ENCODE measurements at regions not wholly inside any gene's neighbourhood (a gene's known extent, or its start where the extent isn't known, plus 50 kb on each side); places are given as distances from the start of the nearest gene placed in this dataset.

DNA sequence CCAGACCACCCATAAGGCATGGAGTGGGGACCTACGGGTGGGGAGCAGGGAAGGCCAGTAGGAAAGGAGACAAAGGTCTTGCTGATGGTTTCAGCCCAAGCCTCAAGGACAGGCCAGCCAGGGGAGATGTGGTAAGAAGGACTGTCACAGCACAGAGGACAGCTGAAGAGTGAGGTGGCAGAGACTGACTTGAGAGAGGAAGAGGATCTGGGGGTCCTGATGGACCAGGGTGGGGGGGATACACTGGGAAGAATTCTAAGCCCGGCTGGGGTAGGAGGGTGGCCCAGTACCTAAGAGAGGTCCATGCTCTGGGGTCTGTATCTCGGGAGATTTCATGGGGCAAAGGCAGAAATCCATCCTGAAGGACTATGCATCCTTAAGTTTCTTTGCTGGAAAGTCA, 66.1 kb upstream of the THY1 start:
- DNase-seq: no peak

DNA sequence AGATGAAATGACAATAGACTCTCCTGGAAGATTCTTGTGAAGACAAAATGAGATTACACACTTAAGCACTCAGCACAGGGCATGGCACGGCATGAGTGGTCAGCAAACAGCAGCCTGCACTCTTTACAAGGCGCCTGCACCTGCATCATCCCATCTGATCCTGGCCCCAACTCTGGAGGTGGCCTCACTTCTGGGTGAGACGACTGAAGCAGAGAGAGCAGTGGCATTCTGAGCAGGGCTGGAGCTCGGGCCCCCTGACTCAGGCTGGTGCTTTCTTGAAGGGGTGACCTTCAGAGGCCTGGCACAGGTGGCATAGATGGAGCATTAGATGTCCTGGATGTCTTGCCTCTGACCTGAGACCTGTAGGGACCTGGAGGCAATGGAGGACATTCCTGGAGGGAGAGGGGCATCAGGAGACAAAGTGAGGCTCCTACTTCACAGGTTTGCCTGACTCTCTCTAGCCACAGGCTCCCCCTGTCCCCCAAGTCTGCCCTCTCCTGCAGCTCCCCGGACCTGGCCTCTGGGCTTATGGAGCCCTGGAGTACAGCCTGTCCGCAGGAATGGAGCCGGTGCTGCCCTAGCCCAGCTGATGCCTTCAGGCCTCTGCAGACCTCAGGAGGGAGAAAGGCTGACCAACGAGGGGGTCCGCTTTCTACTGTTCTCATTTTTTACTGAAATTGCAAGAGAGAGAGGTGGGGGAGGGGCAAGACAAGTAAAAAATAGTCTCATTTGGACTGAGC, 65.5 kb upstream of the THY1 start:
- no peak for DNase-seq

DNA sequence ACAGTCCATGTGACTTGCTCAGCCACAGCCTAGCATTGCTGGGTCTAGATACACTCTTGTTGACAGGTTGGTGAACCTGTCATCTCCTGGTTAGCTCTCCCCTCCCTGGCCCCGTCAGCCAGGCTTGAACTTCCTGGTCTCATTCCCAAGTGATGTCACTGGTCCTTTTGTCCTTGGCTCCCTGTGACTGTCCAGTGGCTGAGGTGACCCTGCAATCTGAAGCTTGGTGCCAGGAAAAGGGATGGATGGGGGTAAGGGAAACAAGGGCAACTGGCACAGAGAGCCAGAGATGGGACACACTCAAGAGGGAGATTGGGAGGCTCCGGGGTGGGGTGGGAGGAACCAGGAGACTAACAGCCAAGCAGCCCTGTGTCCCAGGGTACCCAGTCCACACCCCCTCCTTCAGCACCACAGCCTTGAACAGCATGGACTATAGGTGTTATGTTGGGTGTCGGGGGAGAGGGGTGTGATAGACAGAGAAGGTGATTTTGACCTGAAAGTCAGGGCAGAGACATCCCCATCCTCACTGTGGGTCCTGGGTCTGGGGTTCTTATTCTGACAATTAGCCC, 63.8 kb upstream of the THY1 start:
- DNase-seq: no peak

DNA sequence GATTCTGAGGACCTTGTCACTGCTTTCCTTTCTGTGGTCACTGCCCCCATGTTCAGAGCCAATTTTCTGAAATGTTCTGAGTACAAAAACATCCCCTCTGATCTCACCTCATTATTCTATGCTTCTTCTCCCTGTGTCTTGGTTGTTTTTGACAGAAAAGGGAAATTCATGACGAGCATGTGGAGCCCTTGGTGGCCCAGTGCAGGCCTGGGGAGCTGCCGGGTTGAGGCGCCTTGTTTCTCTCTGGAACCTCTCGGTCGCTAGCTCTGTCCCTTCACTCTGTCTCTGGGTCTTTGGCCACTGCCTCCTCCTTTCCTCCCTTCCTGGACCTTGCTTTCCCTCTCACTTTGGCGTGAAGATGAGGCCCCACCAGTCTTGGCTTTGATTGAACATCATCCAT, 63.0 kb upstream of the THY1 start:
- DNase-seq: no peak

DNA sequence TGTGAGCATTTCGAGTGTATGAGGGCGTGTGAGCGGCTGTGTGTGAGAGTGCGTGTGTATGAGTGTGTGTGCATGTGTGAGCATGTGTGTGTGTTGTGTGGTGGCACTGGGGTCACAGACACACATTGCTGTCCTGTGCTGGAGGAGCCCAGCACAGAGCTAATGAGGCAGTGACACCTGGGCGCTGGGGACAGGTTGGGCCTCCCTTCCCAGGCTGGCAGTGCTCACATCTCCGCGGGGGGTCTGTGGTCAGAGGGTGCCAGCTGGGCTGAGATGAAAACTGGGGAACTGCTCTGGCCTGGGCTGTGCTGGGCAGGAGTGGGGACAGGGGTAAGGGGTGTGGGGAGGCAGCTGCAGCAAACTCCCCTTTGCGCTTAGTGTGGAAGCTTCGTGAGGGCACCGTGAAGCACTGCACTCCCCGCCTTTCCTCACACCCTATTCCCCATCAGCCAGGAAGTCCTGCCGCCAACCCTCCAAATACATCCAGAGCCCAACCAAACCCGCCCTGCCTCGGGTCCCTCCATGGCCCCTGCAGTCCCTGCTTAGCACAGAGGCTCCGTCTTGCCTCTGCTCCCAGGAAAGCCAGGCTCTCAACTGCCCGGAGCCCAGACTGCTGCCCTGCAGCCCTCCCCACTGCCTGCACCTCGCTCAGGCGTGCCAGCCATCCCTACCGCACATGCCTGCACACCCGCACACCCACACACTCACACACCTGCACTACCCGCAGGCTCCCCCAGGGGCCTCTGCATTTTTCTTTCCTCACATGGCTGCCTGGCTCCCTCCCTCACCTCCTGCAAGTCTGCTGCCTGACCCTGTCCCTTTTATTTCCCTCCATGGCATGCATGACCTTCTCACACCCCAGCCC, 62.0 kb upstream of the THY1 start:
- no peak for DNase-seq

DNA sequence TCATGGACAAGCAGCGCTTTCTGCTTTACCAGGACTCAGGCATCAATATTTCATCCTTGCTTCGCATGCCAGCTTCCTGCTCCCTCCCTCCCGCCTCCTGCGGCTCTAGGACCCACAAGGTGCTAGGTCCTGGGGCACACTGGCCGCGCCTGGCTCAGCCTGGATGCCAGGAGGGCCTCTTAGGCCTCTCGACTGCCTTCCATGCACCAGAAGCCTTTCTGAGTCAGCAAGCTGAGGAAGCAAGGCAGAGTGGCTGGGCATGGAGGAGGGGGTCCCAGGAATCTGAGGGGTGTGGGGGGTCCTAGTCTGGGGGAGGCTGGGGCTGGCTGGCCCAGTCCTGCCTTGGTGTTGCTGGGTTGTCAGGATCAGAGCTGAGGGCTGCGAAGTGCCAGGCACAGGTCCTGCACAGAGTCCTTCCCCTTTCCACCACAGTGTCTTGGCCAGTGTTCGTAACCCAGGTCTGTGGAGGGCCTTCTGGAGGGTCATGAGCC, 61.0 kb upstream of the THY1 start:
- DNase-seq: no peak

DNA sequence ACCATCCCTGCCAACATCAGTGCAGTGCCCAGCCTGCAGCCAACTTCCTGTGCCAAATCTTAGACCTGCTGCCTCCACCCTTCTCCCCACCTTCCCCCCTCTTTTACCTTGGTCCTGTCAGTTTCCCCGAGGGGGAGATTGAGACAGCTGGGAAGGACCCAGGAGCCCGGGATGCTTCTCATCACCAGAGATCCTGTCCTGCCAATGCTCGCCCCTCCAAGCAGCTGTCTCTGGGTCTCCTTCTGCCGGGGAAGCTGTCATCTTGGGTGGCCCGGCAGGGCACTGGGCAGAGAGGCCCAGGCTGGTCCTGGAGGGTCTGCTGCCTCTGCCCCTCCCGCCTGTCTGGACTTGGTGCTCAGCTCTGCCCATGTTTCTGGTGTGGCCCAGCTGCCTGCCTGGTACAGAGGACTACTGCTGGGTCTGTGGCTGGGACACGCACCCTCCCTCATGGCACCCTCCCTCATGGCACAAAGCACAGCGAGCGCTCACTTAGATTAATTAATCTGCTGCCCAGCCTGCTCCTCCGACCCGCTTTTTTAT, 60.4 kb upstream of the THY1 start:
- DNase-seq: no peak

DNA sequence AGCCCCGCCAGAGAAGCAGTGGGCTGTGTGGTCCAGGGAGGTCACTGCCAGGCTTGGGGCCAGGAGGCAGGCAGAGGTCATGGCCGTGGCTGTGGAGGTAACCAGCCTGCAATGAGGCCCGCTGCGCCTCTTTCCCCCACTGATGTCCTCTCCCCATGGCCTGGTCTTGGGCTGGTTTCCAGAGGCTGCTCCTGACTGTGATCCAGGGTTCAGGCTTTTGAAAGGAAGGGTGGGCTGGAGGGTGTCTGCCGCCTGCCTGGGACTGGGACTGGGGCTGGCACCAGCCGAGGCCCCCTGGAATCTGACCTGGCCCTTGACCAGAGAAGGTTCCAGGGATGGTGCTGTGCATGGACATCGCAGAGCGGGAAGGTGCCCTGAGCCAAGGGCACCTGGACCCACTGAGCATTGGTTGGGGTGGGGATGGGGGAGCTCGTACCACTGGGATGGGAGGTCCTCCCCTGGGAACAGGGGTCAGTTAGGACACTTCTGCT, 59.6 kb upstream of the THY1 start:
- no peak for DNase-seq

DNA sequence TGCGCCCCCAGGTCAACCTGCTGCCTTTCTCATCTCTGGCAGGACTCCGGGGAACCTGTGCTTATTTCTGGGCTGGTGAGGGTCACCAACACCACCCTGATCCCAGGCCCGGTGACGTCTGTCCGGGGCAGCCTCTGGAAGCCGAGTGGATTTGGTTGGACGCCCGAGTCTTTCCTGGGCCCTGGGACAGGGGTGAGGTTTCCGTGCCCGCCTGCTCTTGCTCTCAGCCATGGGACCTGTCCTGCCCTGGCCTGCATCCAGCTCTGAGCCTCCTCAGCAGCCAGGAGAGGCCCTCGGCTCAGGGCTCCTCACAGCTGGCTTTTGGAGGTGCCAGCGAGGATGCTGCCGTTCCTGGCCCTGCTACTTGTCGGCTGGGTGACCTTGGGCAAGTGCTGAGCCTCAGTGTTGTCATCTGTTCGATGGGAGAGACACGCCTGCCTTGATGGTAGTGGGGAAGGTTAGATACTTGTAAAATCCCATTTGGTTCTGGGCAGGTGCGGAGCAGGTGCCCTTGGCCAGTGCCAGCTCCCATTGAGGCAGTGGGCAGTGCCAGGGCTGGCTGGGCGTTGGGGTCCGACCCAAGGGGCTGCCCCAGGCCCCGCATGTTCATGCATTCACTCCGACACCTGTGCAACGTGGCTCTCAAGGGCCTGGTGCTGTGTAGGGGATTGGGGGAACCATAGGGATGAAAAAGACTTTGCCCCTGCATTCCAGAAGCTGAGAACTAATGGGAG, 58.9 kb upstream of the THY1 start:
- DNase-seq: no peak

DNA sequence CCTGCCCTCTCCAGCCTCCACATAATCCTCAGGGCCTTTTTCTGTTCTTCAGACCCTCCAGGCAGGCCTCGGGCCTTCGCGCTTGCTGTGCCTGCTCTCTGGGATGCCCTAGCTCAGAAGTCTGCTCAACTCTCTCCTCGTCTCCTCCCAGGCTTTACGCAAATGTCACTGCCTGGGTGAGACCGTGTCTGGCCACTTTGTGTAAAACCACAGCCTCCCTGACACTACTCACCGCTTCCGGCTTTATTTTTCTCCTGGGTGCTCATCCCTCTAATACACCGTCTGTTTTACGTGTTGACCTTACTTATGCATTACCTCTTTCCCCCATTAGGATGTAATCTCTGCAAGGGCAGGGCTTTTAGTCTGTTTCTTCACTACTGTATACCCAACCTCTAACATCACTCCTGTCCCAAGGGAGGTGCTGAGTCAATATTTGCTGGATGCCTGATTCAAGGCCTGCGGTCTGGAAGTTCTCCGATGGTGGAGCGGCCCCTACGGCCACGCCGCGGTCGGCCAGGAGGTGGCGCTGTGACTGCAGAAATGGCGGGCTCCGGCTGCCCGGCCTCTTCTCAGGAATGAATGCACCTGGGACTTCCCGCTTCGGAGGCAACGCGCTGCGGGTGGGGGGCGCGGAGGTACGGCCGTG, 58.2 kb upstream of the THY1 start:
- peak; percentile 89 for DNase-seq

DNA sequence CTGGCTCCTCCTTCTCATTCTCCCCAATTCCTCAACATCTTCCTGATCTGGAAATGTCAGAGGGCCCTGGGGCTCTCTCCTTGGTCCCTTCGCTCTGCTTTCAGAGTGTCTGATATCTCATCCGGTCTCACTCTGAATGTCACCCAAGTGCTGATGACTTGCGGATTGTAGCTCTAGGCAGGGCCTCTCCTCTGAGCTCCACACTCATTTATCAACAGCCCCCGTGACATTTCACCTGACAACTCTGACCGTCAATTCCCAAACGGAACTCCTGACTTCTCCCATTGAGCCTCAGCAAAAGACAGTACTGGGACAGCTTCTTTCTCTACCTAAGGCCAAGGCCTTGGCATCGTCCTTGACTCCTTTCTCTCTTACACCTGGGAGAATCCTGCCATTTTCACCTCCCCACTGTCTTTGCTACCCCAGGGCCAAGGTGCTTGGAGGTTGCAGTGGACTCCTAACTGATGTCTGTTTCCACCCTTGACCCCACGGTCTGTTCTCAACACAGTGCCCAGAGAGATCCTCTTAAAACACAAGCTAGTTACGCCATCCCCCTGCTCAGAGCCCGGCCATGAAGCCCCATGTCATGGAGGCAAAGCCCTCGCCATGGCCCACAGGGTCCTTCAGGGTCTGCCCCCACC, 57.5 kb upstream of the THY1 start:
- DNase-seq: no peak

DNA sequence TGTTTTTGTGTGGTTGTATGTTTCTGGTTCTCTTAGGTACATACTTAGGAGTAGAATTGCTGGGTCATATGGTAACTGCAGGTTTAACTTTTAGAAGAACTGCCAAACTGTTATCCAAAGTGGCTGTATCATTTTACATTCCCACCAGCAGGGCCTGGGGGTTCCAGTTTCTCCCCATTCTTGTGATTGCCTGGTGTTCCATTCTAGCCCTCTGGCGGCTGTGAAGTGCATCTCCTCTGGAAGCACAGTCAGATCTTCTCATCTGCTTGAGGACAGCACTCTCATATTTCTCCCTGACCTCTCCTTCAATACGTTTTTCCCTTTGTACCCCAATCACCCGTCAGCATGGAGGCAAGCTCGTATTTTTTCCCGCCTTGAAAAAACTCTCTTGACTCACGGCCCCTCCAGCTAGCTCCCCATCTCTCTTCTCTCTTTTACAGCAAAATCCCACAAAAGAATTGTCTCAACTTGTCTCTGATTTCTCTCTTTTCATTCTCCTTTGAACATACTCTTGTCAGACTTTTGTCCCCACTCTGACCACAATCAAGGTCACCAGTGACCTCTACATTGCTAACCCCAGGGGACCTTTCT, 56.8 kb upstream of the THY1 start:
- DNase-seq: no peak

DNA sequence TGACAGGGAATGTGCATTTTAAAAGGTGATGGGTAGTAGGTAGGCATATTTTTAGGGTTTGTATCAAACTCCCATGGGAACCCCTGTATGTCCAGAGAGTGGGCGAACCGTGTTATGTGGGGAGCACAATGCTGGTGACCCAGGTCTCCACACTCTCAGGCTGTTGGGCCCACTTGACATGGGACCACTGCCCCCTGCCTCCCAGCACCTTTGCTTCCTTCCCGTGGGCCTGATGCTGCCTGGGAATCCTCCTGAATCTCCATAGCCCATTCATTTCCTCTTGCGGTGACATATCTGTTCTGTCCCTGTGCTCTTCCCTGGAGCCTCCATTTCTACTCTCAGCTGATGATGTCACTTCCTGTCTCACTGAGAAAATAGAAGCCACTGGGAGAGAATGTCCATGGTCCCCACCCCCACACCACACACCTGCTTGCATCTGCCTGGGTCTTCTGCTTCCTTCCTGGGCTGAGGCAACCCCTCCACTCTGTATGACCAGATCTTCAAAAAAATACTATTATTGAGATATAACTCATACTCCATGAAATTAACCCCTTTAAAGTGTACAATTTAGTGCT, 55.8 kb upstream of the THY1 start:
- no peak for DNase-seq

DNA sequence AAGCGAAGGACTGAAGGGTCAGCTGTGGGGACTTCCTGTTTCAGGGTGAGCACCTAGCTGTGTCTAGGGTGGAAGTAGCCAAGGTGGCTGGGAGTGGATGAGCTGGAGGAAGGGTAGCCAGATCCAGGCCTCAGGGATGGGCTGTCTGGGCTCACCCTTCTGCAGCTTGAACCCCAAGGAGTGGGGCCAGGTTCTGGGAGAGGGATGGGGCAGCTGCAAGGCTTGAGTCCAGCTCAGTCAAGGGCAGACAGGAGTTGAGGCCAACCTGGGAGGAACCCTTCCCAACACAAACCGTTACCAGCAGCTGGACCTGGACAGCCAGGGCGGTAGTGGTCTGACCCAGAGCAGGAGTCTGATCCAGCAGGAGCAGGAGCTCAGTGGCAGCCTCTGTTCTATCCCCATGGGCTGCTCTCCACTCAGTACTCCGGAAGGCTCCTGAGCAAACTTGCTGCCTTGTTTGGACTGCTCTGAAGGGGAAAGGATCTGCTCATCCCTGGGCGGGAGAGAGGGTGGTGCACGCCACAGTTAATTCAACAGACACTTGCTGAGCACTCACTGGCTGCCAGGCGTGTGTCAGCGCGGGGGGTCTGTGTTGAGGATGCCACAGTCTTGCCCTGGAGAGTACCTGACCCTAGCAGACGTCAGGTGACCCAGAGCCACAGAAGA, 53.8 kb upstream of the THY1 start:
- no peak for DNase-seq

DNA sequence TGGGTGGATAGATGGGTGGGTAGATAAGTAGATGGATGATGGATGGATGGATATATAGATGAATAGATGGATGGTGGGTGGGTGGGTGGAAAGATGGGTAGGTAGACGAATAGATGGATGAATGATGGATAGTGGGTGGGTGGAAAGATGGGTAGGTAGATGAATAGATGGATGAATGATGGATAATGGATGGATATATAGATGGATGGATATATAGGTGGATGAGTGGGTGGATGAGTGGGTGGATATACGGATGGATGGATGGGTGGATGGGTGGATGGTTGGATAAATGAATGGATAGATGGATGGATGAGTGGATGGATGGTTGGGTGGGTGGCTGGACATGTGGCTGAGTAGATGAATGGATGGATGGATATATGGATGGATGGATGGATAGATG, 53.1 kb upstream of the THY1 start:
- no peak for DNase-seq

DNA sequence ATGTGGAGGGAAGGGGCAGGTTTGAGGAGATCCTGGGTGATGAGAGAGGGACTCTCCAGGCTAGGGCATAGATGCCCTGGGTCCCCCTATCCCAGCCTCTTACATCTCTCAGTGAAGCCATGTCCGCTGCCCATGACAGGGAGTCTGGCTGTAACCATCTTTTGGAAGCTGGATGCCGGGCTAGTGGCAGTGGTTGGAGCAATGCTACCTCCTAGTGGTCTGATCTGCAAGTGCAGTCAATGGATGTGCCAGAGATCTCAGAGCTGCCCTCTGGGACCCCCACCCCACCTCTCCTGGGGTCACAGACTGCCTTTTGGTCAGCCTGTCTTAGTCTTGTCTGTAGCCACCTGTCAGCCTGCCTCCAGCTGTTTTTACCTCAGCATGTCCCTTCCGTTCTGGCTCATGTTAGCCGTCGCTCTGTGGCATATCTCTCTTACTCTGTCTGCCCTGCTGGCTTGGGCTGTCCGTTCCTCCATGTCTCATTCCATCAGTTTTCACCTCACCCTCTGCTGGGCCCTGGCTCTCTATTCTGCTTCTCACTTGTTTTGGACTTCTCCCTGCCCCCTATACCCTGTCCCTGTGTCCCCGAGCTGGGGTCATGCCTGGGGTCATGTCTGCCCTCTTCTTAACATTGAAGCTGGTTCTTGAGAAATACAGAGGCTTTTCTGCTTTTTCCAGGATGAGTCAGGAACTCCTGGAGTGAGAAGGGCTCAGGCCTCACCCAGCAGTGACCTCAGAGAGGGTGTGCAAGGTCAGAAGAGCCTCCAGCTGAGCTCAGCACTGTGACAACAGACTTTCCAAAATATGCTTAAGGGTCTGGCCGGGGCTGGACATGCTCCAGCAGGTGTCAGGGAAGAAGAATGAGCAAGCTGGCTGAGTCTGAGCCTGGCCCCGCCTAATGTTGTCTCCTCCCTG, 52.0 kb upstream of the THY1 start:
- DNase-seq: peak; percentile 32

DNA sequence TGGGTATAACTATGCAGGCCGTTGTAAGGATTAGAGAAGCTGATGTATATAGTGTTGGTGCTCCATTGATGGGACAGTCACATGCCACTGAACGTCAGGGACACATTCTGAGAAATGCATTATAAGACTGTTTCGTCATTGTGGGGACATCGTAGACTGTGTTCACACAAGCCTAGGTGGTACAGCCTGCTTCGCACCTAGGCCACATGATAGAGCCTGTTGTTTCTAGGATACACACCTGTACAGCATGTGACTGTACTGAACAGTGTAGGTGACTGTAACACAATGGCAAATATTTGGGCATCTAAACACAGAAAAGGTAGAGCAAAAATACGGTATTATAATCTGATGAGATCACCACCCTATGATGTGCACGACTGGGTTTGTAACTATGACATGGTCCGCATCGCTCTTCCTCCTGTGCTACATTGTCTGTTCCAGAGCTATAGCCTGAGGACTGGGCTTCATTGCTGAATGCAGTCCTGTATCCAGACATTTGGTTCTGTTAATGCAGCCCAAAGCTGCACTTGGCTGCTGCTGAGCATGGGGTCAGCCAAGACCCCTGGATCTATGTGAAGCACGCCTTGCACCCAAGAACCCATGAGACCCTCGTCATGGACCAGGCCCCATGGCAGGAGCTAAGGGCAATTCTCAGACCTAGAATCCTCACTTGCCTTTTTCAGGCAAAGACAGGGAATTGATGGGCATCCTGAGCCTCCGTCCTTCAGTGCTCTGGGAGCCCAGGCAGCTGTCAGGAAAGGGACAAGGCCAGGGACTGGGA, 51.1 kb upstream of the THY1 start:
- DNase-seq: no peak

DNA sequence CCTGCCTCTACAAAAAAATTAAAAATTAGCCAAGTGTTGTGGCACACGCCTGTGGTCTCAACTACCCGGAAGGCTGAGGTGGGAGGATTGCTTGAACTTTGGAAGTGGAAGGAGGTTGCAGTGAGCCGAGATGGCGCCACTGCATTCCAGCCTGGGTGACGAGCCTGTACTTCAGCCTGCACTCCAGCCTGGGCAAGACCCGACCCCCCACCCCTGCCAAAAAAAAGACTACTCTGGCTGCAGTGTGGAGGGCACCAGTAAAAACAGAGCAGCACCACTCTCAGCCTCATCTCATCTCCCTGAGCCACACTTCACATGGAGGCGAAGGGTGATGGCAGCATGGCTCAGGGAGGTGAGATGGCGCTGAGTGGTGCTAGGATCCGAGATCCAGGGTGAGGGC, 50.3 kb upstream of the THY1 start:
- no peak for DNase-seq
